SU-DHL-6 (cell line): ENCODE measurements at regions not wholly inside any gene's neighbourhood (a gene's known extent, or its start where the extent isn't known, plus 50 kb on each side); places are given as distances from the start of the nearest gene placed in this dataset.

Experiments used
- H2AFZ ChIP-seq: fragments of 200-600 bp; sonication (generic); 2 replicates; pipeline ENCODE4 v1.6.1; 2014; ENCODE audit warnings: low read depth, mild to moderate bottlenecking, moderate library complexity, mixed read lengths, antibody characterized with exemption, low read length; ENCODE audit not compliant: severe bottlenecking
- H3F3A ChIP-seq: fragments of 200-600 bp; shearing (Covaris generic); 2 replicates; pipeline ENCODE4 v1.6.0; 2016; ENCODE audit warnings: antibody characterized with exemption, mild to moderate bottlenecking; ENCODE audit not compliant: insufficient read depth
- H3K27ac ChIP-seq: fragments of 200-600 bp; sonication (generic); 2 replicates; pipeline ENCODE4 v1.5.1; 2016; ENCODE audit warnings: low read depth, mild to moderate bottlenecking, low read length, moderate library complexity, mixed read lengths
- H3K27me3 ChIP-seq: fragments of 200-600 bp; sonication (generic), shearing (Covaris generic); 2 replicates; pipeline ENCODE4 v1.6.0; 2014; ENCODE audit warnings: mild to moderate bottlenecking, low read length
- H3K36me3 ChIP-seq: fragments of 200-600 bp; sonication (generic); 2 replicates; pipeline ENCODE4 v1.6.1; 2014; ENCODE audit warnings: mild to moderate bottlenecking, low read length, mixed read lengths
- H3K4me2 ChIP-seq: fragments of 300-600, 200-600 bp; shearing (Covaris generic), sonication (generic); 2 replicates; pipeline ENCODE4 v1.6.0; 2014; ENCODE audit warnings: low read length, low read depth, mild to moderate bottlenecking; ENCODE audit not compliant: poor library complexity, severe bottlenecking
- H3K4me3 ChIP-seq: fragments of 200-600 bp; sonication (generic); 2 replicates; pipeline ENCODE4 v1.5.1; 2014; ENCODE audit warnings: antibody characterized with exemption, low read length, mild to moderate bottlenecking, mixed read lengths; ENCODE audit not compliant: insufficient read depth, poor library complexity, severe bottlenecking
- H3K79me2 ChIP-seq: fragments of 200-600 bp; sonication (generic); 2 replicates; pipeline ENCODE4 v1.6.1; 2014; ENCODE audit warnings: mild to moderate bottlenecking, low read length, moderate library complexity; ENCODE audit not compliant: insufficient read depth
- H3K9ac ChIP-seq: fragments of 200-600 bp; sonication (generic); 2 replicates; pipeline ENCODE4 v1.7.0; 2014; ENCODE audit warnings: mild to moderate bottlenecking, low read length
- H3K9me2 ChIP-seq: fragments of 200-600 bp; sonication (generic); replicated peaks from 2 replicates; pipeline ENCODE4 v1.6.1; 2014; ENCODE audit warnings: low read length; ENCODE audit not compliant: insufficient read depth
- H3K9me3 ChIP-seq: fragments of 200-600 bp; sonication (generic); 2 replicates; pipeline ENCODE4 v1.6.1; 2014; ENCODE audit warnings: low read length, mixed read lengths; ENCODE audit not compliant: insufficient read depth
- H4K20me1 ChIP-seq: fragments of 200-600 bp; sonication (generic); 2 replicates; pipeline ENCODE4 v1.6.1; 2014; ENCODE audit warnings: low read depth, mild to moderate bottlenecking, antibody characterized with exemption, low read length, moderate library complexity, mixed read lengths
- CTCF ChIP-seq: fragments of 200-600 bp; sonication (generic); IDR thresholded peaks from one replicate; pipeline ENCODE4 v1.5.1; 2017; ENCODE audit warnings: antibody characterized with exemption, mild to moderate bottlenecking, low read length, moderate library complexity; ENCODE audit not compliant: insufficient read depth, poor library complexity, severe bottlenecking
- EZH2phosphoT487 ChIP-seq: fragments of 200-600 bp; sonication (generic), shearing (Covaris generic); conservative IDR thresholded peaks from 2 replicates; pipeline ENCODE4 v1.6.1; 2018; ENCODE audit warnings: mild to moderate bottlenecking, antibody characterized with exemption, low read length, moderate library complexity, mixed read lengths

GRCh38 chr13:44124352-44124751 lies 244.6 kb downstream of the LACC1 start:
- no peak for TF ChIP-seq CTCF
- TF ChIP-seq EZH2phosphoT487: no peak
- H3F3A ChIP-seq: no peaks in the 10 kb centered on the region
- H2AFZ ChIP-seq: no peak overlapping the region
- no peak overlapping the region for H3K27ac ChIP-seq
- no peaks in the 10 kb centered on the region for H3K79me2 ChIP-seq
- no peaks in the 10 kb centered on the region for H3K27me3 ChIP-seq
- H3K36me3 ChIP-seq: no peaks in the 10 kb centered on the region
- H3K9ac ChIP-seq: no peak overlapping the region
- H4K20me1 ChIP-seq: no peaks in the 10 kb centered on the region
- no peaks in the 10 kb centered on the region for H3K9me3 ChIP-seq
- no peak overlapping the region for H3K4me2 ChIP-seq
- H3K9me2 ChIP-seq: no peaks in the 10 kb centered on the region
- no peak overlapping the region for H3K4me3 ChIP-seq

DNA sequence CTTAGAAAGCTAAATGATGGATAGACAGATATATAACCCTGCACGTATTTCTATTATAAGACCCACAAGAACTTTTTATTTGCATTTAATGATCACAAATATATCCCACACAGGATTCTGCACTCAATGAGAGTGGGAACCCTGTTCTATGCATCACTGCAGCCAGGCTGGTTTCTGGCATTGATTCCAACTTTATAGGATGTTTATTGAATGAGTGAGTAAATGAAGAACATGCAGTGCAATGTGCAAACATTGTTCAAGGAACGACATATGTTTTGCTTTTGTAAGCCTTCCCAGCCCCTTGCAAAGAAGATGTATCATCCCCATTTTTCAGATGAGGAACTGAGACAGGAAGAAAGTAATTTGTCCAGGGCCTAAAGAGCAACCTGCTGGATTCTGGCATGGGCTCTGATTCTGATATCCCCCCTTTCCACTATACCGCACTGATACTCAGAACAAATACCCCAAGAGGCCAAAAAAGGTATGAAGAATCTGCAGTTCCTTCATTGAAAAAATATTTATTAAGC lies 246.3 kb downstream of the LACC1 start:
- Histone ChIP-seq H3K9ac (no peak overlapping the region), H3K27ac (no peak overlapping the region), H2AFZ (no peak overlapping the region), H3K36me3 (no peaks in the 10 kb centered on the region), H3K4me2 (no peak overlapping the region), H3K27me3 (no peaks in the 10 kb centered on the region), H3K9me2 (no peaks in the 10 kb centered on the region), H3K9me3 (no peaks in the 10 kb centered on the region), H3F3A (no peaks in the 10 kb centered on the region), H3K79me2 (no peaks in the 10 kb centered on the region), H4K20me1 (no peaks in the 10 kb centered on the region), H3K4me3 (no peak overlapping the region)
- TF ChIP-seq CTCF (no peak), EZH2phosphoT487 (no peak)

- Histone ChIP-seq H3K4me3 (no peak overlapping the region), H3K9me3 (no peaks in the 10 kb centered on the region), H3K4me2 (no peak overlapping the region), H4K20me1 (no peaks in the 10 kb centered on the region), H3K9me2 (no peaks in the 10 kb centered on the region), H3K36me3 (no peaks in the 10 kb centered on the region), H3F3A (no peaks in the 10 kb centered on the region), H3K27ac (no peak overlapping the region), H3K27me3 (no peaks in the 10 kb centered on the region), H3K79me2 (no peaks in the 10 kb centered on the region), H2AFZ (no peak overlapping the region), H3K9ac (no peak overlapping the region)
- TF ChIP-seq CTCF (no peak), EZH2phosphoT487 (no peak)
These were observed 245.0 kb upstream of the SERP2 start for GRCh38 chr13:44128552-44129001.
